NCI-H2107 (cell line): ENCODE measurements at regions not wholly inside any gene's neighbourhood (a gene's known extent, or its start where the extent isn't known, plus 50 kb on each side); places are given as distances from the start of the nearest gene placed in this dataset.
"Not testable (repeated sequence)": the region's sequence is repeated elsewhere in the genome, so short reads cannot be mapped to it uniquely, and the experiment has no call there.

ENCODE experiments used
- DNase-seq: peaks from one replicate; lab custom pipeline; 2025; lab: John Stamatoyannopoulos, UW

DNA sequence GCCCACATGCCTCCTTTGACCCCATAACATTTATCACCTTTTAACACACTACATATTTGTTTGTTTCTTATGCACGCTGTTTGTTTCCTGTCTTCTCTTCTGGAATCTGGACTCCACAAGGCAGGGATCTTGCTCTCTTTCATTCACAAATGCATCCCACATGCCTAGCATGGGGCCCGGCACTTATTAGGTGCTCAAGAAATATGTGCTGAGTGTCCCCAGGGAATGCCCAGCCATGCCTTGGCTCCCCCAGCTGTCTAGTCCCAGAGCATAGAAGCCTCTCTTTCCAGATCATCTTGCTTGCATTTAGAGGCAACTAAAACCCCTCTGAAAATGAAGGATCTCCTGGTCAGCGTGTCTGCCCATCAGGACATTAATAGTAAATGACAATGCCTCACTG lies 283.7 kb downstream of the CBLN1 start:
- no peak for DNase-seq

DNA sequence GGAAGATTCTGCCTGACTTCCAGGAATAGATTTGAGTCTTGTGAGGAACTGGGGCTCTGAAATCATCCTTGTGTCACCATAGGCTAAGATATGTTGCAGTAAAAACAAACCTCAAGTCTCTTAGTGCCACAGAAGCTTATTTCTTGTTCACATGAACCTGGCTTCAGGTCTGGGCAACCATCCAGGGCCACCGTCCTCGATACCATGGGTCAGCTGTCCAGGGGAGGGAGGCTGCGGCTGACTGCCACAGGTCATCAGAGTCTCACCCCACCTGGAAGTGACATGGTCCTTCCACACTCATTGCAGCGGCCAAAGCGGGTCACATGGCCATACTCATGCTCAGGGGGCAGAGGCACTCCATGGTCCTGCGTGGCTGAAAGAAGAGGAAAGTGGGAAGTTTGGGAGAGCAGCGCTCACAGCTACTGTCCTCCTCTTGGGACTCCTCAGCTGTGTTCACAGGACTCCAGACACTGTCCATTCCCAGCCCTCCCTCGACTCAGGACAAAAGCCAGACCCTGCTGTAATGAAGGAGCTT lies 284.5 kb downstream of the CBLN1 start:
- DNase-seq, result no peak

DNA sequence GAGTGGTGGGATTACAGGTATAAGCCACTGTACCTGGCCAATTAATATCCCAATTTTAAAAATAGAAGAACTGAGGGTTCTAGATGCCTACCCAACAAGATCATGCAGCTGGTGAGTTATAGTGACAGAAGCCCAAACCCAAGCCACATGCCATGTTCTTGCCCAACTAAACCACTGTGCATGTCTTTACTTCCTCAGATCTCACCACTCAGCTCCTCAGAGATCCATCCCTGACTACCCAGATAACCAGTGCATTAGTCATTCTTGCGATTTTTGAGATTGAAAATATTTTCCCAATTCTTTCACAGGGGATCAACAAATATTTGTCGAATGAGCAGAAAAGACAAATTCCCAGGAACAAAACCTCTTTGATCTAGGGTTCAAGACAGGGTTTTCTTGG lies 303.1 kb downstream of the CBLN1 start:
- no peak for DNase-seq

DNA sequence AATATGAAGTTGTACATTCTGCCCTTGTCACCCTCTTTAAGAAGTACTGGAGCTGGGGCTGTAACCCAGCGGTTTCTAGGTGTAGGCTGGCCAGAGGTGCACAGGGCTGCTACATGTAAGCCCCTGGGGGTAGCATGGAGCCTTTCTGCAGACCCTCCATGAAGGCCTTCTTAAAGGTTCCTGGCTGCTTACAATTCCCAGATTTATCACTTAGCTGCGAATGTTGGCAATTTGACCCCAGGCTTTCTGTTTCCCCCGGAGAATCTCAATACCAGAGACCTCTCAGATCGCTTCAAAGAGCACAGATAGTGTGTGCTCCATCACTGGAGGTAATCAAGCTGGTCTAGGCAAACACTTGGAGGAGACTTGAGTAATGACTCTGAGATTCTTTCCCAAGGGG lies 309.4 kb downstream of the CBLN1 start:
- no peak for DNase-seq

DNA sequence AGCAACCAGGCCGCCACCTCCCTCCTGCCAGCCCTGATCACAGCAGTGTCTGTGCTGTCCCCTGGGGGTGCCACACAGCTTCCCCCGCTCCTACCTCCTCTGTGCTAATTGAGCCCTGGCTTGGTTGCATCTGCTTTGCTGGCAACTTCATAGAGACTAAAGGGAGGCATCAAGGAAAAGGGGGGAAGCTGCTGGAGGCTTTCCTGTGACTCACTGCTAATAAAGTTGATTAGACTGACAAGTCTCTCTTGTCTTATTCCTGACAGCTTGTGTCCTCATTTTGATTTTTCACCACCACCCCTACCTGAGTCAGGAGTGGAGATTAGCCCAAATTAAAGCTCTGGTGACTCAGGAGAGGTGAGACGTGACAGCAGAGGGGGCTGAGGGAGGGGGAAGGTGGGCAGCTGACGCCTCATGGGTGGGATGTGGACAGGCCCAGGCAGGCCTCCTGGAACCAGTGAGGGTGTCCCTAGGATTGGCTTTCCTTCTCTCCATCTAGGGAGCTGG lies 310.0 kb downstream of the CBLN1 start:
- DNase-seq, result no peak

DNA sequence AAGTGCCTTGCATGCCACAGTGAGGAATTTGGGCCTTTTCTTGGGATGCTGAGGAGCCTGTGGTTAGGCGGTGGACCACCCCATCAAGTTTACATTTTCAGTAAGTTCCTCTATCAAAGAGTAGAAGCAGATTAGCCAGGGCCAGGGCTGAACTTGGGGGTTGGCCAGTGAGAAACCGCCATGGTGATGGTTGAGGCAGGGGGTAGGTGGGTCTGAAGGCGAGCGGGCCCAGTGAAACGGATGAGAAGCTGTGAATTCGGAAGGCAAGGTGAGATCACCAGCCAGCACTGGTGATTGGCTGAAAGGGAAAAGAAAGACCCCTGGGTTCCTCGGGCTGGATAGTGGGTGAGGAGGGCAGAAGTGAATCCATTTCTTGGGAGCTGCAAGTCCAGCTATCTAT lies 311.4 kb downstream of the CBLN1 start:
- DNase-seq, result no peak

DNA sequence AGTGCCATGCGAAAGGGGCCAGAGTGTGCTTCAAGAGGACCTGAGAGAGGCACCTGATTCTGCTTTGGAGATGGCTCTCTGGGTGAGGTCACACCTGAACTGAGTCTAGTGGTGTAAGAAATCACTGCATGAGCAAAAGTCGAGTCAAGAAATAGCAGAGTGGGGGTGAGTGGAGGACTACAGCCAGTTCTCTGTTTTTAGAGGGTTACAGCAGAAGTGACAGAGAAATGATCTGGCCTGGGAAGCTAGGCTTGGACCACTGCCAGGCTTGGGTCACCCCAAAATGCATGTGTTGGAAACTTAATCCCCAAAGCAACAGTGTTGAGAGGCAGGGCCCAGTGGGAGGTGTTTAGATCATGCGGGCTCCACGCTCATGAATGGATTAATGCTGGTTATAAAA lies 312.0 kb downstream of the CBLN1 start:
- DNase-seq, result no peak

DNA sequence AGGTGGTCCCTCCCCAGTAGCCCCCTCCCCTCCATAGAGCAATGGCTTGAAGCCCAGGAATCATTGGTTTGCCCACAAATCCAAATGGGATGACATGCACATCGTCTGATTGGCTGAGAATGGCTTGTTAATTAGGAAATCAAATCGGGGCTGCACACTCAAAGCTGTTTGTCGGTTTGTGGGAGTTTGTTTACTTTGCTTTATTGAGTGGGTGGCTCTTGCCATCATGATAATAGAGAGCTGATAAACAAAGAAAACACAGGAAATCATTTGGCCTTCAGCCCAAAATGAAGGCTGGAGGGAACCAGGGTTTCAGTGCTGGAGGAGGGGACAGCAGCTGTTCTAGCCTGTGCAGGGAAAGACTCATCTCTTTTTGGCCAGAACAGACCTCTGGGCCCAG lies 316.3 kb downstream of the CBLN1 start:
- DNase-seq, result no peak

DNA sequence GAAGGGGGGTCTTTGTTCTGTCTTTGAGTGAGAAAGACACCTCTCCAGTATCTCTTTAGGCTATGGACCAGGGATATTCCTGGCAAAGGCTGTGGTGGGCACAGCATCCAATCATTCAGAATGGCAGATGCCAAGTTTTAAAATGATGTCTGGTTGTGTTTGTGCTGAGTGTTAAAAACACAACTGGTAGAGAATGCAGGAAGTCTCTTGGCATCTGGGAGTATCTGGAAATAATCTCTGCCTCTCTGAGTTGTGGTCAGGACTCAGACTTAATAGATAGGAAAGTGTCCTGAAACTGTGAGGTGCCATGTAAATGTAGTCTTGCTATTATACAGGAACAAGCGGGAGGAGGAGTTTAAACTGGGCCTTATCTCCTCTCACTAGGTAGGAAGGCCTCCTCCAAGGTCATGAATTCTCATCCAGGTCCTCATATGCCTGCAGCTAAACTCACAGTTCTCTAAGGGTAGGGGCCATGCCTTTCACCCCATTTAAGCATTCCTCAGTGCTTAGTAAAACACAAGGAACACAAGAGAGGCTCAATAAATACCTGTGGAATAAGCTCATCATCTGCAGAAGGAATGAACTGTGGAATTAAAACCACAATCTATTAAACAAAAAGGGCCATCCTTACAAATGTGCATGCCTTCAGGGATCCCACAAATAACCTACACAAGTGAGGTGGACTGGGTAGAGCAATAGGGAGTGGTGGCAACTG lies 317.6 kb downstream of the CBLN1 start:
- DNase-seq, result no peak

DNA sequence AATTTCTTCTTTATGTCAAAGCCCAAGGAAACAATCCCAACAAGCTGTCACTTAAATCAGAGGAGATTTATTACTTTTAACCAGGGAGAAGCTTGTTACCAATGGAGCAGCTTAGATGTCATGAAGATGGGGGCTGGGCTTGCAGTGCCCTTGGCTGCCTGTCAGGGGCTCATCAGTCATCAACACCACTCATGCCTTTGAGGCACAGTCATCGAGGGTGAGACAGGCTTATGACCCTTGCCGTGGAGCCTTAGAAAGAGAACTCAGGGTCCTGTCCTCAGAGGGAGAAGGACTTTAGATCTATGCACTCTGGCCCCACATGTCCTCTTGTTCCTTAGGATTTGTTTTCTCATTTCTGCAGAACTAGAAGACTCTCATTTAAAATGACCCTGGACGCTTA lies 318.3 kb downstream of the CBLN1 start:
- no peak for DNase-seq

DNA sequence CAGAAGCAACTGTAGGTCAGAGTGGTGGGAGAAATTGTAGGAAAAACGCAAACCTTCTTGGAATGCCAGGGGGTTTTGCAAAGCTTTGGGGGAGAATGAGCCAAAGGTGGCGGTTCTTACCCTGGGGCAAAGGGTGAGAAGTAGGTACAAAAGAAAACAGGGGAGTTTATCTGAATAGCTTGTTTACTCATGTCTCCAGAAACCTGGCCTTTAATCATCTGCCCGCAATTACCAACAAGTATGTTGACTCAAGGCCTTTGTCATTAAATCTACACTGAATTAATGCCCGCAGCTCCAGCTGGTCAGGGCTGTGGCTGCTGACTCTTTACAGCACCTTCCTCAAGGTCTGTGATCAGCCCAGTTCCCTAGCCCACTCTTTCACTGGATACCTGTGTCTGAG lies 320.1 kb downstream of the CBLN1 start:
- DNase-seq, result no peak

DNA sequence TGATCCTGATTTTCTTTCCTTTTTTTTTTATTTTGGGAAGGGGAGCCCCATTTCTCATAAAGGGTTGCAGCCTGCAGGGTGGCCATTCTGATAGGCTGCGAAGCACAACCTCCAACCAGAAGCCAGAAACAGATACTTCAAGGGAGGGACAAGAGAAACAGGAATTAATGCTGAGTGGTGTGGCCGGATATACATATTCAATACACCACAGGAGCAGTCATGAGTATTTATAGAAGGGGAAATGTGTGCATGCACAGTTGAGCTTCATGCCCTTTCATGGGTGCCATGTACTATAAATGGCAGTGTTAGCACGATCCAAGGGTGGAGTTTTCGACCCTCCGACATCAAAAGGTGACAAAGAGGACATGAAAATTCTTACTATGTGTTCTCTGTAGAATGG lies 320.8 kb downstream of the CBLN1 start:
- DNase-seq, result no peak

DNA sequence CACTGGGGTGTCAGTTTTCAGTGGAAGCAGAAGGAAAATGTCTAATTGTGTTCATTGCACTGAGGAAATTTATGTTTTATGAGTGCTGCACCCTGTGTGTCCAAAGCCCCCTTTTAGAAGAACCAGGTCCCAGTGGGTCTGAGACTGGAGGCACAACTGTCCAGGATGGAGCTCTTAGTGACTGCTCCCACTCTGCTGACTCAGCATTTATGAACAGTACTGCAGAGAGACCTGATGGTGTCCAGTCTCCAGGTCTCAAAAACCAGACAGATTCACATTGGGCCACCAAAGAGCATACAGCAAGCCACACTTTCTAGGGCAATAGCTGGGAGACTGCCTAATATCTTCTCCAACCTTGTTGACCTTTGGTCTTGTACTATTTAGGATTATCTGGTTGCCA lies 321.9 kb downstream of the CBLN1 start:
- no peak for DNase-seq

DNA sequence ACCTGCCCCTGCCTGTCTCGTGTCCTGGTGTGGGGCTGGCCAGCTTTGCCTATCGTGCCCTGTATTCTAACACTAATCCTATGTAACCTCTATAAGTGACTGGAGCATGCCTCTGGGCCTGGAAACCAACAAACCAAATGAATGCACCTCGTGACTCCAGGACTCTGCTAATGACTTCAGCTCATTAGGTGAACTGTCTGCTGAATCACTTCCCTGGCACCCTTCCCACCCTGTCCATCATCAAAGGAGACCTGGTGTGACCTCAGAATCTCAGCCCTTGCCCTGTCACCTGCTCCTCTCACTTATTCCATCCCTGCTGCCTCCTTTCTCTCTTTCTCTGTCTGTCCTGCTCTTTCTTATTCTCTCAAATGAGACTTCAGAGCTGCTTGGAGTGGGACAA lies 322.4 kb downstream of the CBLN1 start:
- DNase-seq, result no peak

DNA sequence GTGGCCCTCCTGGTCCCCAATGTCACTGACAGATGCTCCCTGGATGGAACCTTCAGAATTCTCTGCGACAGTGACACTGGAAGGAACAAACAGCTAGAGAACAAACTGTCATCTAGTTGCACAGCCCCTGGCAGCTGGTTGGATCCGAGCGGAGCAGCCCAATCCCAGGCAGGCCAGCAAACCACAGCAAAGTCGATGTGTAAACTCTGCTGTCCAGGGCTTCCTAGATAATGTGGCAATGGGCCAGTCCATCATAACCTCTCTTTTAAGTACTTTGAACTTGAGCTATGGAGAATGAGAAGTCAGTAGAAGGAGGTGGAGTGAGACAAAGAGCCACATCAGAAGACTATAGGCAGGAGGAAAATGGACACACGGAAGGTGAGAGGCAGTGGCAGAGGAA lies 323.0 kb downstream of the CBLN1 start:
- DNase-seq, result no peak

DNA sequence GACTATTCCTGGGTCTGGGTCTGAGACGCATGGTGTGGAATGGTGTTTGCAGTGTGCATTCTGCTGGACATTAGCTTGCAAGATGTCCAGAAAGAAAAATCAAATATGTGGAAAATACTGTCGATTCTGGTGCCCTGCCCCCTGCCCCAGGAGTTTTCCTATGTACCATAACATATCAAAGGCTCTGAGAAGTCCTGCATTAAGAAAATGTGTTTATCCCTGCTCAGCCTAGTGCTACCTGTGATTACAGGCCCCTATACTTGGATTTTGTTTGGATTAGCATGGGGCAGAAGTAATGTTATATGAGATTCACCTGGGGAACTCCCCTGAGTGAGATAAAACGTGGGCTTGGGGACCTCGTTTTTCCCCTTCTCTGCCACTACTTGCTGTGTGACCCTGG lies 325.0 kb downstream of the CBLN1 start:
- DNase-seq, result no peak

DNA sequence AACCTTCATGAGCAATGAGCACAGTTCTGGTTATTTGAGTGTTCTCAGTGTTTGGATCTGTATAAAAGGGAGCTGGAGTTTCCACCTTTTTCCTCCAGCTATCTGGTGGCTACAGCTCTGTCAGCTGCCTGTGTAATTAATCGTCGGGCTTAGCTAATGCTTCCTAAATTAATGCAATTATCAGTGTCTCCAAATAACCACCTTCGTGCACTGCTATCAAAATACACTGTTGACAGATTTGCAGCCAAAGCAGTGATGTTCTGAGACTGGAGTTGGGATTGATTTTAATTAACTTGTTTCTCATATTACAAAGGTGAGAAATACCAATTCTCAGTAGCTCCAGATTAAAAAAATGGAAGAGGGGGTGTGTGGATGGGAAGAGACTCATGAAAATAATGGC lies 325.8 kb downstream of the CBLN1 start:
- DNase-seq, result no peak

DNA sequence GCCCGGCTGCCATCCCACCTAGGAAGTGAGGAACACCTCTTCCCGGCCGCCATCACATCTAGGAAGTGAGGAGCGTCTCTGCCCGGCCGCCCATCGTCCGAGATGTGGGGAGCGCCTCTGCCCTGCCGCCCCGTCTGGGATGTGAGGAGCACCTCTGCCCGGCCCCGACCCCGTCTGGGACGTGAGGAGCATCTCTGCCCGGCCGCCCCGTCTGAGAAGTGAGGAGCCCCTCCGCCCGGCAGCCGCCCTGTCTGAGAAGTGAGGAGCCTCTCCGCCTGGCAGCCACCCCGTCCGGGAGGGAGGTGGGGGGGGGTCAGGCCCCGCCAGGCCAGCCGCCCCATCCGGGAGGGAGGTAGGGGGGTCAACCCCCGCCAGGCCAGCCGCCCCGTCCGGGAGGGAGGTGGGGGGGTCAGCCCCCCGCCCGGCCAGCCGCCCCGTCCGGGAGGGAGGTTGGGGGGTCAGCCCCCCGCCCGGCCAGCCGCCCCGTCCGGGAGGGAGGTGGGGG lies 330.0 kb downstream of the CBLN1 start:
- not testable (repeated sequence) for DNase-seq

DNA sequence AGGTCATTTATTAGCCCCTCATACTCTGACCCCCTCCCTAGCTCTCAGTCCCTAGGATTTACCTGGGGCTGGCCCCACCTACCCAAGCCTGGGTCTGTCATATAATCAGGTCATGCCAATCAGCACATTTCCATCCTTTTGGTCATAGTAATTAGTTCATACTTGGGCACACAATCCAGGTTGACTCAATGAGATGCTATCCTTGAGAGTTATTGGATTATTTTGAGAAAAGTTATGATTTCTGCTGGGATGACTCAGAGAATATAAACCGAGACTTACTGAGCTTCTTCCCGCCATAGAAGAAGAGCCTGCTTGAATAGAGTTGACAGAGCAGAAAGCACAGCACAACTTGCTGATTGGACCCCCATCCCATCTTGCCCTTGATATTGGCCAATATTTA lies 331.5 kb downstream of the CBLN1 start:
- DNase-seq, result no peak

DNA sequence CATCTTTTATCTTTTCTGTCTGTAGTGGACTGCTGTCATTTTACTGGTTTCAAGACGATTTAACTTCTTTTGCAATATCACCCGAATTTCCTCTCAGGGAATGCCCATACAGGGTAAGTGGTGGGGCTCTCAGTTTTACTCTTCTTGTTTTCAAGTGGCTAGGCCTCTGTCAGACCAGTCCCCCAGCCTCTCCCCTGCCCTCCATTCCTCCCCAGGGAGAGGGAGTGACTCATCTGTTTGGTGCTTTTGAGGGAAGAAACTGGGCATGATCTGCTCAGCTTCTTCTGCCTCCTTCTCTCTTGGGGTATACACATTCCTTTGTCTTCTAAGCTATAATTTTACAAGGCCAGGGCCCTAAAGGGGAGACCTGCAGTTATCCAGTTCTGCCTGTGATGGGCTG lies 332.0 kb downstream of the CBLN1 start:
- no peak for DNase-seq

DNA sequence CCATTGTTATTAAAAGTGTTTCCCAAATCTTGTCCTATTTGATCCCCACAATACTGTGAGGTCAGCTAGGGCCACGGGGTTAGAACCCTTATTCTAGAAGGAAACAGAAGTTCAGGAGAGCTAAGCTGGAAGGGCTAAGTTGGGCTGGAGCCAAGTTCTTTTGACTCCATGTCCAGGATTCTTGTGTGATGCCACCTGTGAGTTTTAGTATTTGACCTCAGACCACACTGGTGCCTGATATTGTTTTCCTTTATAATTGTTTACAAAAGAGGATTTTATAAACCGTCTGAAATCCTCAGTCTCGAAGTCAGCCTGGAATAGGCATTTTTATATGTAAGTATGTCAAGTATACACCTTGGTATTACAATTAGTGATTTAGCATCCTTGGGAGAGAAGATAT lies 332.7 kb downstream of the CBLN1 start:
- DNase-seq, result no peak

DNA sequence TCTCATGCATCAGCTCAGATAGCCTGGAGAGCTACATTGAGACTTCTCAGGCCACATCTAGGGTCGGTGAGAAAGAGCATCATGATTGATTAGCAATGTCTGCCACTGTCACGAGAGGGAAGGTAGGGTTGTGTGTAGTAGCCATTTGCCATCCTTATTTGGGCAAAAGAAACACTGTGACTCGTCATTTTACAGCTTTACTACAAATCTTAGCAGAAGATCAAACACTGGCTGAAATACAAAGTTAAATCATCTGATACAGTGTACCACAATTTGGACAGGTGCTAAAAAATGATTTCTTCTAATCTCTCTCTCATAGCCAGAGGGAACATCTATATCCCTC lies 334.3 kb downstream of the CBLN1 start:
- no peak for DNase-seq

DNA sequence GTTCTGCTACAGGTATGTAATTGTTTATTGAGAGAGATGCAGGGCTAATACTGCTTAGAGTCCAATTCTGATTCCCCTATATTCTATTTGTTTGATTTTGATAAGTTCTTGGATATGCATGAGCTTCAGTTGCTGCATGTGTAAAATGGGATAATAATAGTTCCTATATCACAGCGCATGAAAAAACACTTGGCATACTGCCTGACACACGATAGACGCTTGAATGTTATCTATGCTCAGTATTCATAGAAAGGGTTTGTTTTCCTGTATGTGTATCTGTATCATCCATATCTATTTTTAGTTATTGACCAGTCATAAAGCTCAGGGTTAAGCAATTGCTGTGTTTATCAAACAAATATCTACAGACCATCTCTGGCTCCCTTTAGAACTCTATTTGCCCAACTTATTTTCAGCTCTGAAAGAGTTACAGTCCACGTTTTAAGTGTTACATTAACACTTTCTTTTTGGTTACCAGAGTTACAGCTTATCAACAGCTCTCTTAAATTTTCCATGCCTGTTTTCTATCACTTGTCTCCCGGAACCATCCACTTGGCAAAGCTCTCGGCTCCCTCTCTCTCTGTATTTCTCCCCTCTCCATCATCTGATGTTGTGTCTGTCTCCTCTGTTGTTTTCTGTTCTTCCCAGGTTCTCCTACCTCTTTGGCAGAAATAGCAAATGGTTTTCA lies 334.8 kb downstream of the CBLN1 start:
- DNase-seq, result no peak

DNA sequence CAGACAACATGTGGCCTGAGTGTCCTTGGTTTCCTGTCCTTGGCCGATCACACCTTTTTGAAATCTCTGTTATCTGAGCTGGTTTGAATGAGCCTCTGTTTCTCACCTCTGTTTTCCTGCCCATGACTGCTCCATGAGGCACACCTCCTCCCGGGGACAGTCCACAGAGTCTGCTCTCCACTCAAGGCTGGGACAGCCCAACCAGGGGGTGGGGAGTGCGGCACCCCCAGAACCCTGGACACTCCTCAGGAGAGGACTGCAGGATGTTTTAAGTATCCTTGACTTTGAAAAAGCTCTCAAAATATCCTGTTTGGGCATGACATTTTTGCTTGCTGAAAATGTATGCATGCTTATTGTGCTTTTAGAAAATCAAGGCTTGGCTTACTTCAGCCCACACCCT lies 333.0 kb upstream of the N4BP1 start:
- no peak for DNase-seq
